ENCODE measurements at regions not wholly inside any gene's neighbourhood (a gene's known extent, or its start where the extent isn't known, plus 50 kb on each side); places are given as distances from the start of the nearest gene placed in this dataset.

DNA sequence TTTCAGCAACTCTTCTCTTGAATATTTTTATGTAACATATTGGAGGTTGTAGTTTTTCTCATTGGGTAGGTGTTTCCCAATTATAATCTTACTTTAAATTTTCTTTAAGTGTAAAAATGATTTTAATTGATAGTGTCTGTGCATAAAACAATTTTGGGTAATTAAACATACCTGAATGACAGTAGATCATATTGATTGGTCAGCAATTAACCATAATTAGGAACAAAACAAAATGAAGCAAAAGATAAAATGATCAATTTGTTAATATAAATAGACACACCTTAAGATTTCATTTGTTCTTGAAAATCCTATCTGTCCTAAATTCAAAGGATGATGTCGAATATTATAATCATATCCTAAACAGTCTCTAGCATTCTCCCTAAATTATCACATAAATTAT is 468.3 kb downstream of the PDZRN4 start (continued):
- TF ChIP-seq JUN (CRISPR knock-in tag; IDR thresholded peaks at IDR 0.05), result no peak
- TF ChIP-seq SOX15 (CRISPR knock-in tag; IDR thresholded peaks at IDR 0.05), result no peak
- no peak for TF ChIP-seq ESRRA (CRISPR knock-in tag; IDR thresholded peaks at IDR 0.05; ENCODE audit: borderline replicate concordance)
- no peak for TF ChIP-seq ZNF138 (CRISPR knock-in tag; conservative IDR thresholded peaks at IDR 0.05)
- TF ChIP-seq GRHL2 (CRISPR knock-in tag; IDR thresholded peaks at IDR 0.05; ENCODE audit: insufficient replicate concordance, severe bottlenecking), result no peak
- no peak for TF ChIP-seq GABPB1 (CRISPR knock-in tag; IDR thresholded peaks at IDR 0.05)
- no peak for TF ChIP-seq NR2C2 (CRISPR knock-in tag; IDR thresholded peaks at IDR 0.05)
- no peak for TF ChIP-seq RELA (CRISPR knock-in tag; IDR thresholded peaks at IDR 0.05; ENCODE audit: borderline replicate concordance)

DNA sequence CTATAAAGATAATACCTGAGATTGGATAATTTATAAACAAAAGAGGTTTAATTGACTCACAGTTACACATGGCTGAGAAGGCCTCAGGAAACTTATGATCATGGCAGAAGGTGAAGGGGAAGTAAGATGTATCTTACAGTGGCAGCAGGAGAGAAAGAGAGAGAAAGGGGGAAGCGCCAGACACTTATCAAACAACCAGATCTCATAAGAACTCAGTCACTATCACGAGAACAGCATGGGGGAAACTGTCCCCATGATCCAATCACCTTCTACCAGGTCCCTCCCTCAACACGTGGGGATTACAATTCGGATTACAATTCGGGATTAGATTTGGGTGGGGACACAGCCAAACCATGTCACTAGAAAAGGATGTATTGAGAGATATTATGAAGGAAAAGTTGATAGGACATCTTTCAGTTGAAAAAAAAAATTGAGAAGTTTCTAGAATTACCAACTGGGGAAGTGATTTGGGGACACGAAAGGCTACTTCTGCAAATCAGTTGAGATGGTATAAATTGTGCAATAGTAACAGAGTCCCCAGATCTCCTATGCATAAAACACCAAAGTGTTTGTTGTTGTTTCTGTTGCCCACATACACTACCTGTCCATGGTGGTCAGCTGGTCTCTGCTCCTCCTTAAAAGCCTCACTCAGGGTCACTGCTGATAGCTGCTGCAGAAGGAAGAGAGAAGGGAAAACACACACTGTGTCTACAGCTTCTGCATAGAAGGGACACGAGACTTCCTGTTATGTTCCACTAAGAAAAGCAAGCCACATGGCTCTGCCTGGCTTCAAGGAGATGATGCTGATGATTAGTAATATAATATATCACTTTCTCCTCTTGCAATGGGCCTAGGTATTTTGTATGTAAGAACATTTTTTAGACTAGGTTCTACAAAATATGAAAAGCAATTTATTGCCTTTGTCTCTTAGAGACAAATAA is 465.5 kb downstream of the PDZRN4 start:
- CTCF ChIA-PET, result no interaction called here
- Mint-ChIP-seq H3K4me3 (no peak overlapping the region), H3K27ac (no peak overlapping the region), H3K4me1 (peaks cover 5% of the 10 kb centered on the region), H3K9me3 (peaks cover 6% of the 10 kb centered on the region), H3K36me3 (no peaks in the 10 kb centered on the region), H3K27me3 (ENCODE audit: low read depth) (no peaks in the 10 kb centered on the region)
- TF ChIP-seq NFYB (CRISPR knock-in tag; conservative IDR thresholded peaks at IDR 0.05; ENCODE audit: low read depth), result no peak
- no peak for TF ChIP-seq TP53 (CRISPR knock-in tag; IDR thresholded peaks at IDR 0.05)
- TF ChIP-seq, protein P1, sequence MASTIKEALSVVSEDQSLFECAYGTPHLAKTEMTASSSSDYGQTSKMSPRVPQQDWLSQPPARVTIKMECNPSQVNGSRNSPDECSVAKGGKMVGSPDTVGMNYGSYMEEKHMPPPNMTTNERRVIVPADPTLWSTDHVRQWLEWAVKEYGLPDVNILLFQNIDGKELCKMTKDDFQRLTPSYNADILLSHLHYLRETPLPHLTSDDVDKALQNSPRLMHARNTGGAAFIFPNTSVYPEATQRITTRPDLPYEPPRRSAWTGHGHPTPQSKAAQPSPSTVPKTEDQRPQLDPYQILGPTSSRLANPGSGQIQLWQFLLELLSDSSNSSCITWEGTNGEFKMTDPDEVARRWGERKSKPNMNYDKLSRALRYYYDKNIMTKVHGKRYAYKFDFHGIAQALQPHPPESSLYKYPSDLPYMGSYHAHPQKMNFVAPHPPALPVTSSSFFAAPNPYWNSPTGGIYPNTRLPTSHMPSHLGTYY (CRISPR knock-in tag; IDR thresholded peaks at IDR 0.05), result no peak
- TF ChIP-seq, protein P2, sequence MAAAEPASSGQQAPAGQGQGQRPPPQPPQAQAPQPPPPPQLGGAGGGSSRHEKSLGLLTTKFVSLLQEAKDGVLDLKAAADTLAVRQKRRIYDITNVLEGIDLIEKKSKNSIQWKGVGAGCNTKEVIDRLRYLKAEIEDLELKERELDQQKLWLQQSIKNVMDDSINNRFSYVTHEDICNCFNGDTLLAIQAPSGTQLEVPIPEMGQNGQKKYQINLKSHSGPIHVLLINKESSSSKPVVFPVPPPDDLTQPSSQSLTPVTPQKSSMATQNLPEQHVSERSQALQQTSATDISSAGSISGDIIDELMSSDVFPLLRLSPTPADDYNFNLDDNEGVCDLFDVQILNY (CRISPR knock-in tag; IDR thresholded peaks at IDR 0.05), result no peak
- TF ChIP-seq, protein P3, sequence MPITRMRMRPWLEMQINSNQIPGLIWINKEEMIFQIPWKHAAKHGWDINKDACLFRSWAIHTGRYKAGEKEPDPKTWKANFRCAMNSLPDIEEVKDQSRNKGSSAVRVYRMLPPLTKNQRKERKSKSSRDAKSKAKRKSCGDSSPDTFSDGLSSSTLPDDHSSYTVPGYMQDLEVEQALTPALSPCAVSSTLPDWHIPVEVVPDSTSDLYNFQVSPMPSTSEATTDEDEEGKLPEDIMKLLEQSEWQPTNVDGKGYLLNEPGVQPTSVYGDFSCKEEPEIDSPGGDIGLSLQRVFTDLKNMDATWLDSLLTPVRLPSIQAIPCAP (CRISPR knock-in tag; IDR thresholded peaks at IDR 0.05), result no peak
- TF ChIP-seq ZNF423 (CRISPR knock-in tag; IDR thresholded peaks at IDR 0.05), result no peak
- TF ChIP-seq, protein P4, sequence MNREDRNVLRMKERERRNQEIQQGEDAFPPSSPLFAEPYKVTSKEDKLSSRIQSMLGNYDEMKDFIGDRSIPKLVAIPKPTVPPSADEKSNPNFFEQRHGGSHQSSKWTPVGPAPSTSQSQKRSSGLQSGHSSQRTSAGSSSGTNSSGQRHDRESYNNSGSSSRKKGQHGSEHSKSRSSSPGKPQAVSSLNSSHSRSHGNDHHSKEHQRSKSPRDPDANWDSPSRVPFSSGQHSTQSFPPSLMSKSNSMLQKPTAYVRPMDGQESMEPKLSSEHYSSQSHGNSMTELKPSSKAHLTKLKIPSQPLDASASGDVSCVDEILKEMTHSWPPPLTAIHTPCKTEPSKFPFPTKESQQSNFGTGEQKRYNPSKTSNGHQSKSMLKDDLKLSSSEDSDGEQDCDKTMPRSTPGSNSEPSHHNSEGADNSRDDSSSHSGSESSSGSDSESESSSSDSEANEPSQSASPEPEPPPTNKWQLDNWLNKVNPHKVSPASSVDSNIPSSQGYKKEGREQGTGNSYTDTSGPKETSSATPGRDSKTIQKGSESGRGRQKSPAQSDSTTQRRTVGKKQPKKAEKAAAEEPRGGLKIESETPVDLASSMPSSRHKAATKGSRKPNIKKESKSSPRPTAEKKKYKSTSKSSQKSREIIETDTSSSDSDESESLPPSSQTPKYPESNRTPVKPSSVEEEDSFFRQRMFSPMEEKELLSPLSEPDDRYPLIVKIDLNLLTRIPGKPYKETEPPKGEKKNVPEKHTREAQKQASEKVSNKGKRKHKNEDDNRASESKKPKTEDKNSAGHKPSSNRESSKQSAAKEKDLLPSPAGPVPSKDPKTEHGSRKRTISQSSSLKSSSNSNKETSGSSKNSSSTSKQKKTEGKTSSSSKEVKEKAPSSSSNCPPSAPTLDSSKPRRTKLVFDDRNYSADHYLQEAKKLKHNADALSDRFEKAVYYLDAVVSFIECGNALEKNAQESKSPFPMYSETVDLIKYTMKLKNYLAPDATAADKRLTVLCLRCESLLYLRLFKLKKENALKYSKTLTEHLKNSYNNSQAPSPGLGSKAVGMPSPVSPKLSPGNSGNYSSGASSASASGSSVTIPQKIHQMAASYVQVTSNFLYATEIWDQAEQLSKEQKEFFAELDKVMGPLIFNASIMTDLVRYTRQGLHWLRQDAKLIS (CRISPR knock-in tag; IDR thresholded peaks at IDR 0.05; ENCODE audit: borderline replicate concordance), result no peak
- TF ChIP-seq ZNF416 (CRISPR knock-in tag; IDR thresholded peaks at IDR 0.05), result no peak
- TF ChIP-seq, protein P5, sequence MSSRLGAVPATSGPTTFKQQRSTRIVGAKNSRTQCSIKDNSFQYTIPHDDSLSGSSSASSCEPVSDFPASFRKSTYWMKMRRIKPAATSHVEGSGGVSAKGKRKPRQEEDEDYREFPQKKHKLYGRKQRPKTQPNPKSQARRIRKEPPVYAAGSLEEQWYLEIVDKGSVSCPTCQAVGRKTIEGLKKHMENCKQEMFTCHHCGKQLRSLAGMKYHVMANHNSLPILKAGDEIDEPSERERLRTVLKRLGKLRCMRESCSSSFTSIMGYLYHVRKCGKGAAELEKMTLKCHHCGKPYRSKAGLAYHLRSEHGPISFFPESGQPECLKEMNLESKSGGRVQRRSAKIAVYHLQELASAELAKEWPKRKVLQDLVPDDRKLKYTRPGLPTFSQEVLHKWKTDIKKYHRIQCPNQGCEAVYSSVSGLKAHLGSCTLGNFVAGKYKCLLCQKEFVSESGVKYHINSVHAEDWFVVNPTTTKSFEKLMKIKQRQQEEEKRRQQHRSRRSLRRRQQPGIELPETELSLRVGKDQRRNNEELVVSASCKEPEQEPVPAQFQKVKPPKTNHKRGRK (CRISPR knock-in tag; IDR thresholded peaks at IDR 0.05; ENCODE audit: borderline replicate concordance), result no peak
- TF ChIP-seq, protein P6, sequence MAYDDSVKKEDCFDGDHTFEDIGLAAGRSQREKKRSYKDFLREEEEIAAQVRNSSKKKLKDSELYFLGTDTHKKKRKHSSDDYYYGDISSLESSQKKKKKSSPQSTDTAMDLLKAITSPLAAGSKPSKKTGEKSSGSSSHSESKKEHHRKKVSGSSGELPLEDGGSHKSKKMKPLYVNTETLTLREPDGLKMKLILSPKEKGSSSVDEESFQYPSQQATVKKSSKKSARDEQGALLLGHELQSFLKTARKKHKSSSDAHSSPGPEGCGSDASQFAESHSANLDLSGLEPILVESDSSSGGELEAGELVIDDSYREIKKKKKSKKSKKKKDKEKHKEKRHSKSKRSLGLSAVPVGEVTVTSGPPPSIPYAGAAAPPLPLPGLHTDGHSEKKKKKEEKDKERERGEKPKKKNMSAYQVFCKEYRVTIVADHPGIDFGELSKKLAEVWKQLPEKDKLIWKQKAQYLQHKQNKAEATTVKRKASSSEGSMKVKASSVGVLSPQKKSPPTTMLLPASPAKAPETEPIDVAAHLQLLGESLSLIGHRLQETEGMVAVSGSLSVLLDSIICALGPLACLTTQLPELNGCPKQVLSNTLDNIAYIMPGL (CRISPR knock-in tag; IDR thresholded peaks at IDR 0.05), result no peak
- TF ChIP-seq, protein P7, sequence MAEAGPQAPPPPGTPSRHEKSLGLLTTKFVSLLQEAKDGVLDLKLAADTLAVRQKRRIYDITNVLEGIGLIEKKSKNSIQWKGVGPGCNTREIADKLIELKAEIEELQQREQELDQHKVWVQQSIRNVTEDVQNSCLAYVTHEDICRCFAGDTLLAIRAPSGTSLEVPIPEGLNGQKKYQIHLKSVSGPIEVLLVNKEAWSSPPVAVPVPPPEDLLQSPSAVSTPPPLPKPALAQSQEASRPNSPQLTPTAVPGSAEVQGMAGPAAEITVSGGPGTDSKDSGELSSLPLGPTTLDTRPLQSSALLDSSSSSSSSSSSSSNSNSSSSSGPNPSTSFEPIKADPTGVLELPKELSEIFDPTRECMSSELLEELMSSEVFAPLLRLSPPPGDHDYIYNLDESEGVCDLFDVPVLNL (CRISPR knock-in tag; IDR thresholded peaks at IDR 0.05; ENCODE audit: borderline replicate concordance, low read depth), result no peak
- TF ChIP-seq JUN (CRISPR knock-in tag; IDR thresholded peaks at IDR 0.05), result no peak
- DNase-seq (ENCODE audit: low spot score) (no peak), ATAC-seq (no peak)
- POLR2A ChIA-PET, result no interaction called here

All from WTC11 (cell line).